Ammon's horn (tissue), 1 donor: ENCODE measurements at regions not wholly inside any gene's neighbourhood (a gene's known extent, or its start where the extent isn't known, plus 50 kb on each side); places are given as distances from the start of the nearest gene placed in this dataset.

ENCODE experiments used
- DNase-seq: peaks from one replicate; pipeline ENCODE4 v3.0.0-alpha.2; 2016; ENCODE audit warnings: low spot score

DNA sequence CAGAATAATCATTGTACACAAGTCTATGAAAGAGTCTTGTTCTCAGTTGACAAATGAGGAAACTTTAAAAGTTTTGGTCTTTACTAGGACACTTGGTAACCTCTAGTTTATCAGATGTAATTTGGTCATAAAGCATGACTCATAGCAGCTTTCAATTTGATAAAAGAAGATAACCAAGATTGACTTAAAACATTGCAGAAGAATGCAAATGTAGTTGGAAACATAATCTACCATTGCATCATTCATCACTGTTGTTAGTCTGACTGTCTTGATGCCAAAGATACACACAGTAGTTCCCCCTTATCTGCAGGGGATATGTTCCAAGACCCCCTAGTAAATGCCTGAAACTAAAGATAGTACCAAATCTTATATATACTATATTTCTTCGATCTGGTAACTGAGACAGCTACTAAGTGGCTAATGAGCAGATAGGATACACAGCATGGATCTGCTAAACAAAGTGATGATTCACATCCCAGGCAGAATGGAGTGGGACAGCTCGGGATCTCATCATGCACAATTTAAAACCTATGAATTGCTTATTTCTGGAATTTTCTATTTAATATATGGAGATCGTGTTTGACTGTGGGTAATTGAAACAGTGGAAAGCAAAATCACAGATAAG, 131.4 kb upstream of the CCDC68 start:
- DNase-seq = peak; percentile 45

DNA sequence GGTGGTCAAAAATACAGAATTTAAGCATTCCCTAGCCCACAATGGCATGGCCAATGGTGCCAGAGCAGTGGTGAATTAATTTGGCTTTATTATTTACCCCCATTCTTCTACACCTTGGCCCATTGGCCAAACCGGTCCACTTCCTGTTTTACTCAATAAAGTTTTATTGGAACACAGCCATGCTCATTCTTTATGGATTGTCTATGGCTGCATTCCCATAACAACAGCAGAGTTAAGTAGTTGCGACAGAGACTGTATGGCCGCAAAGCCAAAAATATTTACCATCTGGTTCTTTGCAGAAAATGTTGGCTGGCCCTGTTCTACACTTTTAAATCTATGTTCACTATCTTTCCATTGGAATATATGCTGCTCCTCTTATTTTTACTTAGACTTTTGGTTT, 130.3 kb upstream of the CCDC68 start:
- DNase-seq = no peak

DNA sequence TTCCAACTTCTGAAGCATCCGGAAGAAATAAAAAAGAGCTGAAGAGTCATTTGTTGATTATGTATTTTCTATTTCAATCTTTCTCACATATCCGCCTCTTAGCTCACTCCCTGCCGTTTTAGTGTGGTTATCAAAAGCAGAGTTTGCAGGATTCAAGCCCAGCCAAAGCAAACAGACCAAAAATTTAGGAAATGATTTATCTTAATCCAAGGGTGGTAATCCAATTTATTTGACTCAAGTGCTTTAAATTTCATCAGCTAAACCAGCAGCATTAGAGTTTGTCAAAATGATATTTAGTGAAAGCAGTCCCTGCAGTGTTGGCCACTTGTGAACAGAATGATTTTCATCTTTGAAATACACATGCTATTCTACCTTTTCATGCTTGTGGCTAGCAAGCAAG, 129.3 kb upstream of the CCDC68 start:
- DNase-seq = no peak

DNA sequence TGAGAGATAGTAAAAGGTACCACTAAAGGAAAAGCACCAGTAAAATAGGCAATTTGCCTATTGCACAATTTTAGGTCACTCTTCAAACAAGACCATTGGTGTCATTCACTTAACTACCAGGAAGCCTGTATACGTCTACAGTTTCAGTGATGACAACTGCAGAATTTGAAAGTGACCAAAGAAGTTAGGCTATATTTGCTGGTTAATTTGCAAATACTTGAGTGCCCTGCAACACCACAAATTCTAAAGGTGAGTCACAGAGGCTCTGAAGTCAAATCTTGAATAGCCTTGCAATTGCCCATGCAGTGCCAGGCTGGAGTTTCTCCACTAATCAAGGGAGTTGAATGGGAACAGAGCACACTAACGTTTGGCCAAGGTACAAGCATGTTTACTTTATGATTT, 128.7 kb upstream of the CCDC68 start:
- DNase-seq = no peak

DNA sequence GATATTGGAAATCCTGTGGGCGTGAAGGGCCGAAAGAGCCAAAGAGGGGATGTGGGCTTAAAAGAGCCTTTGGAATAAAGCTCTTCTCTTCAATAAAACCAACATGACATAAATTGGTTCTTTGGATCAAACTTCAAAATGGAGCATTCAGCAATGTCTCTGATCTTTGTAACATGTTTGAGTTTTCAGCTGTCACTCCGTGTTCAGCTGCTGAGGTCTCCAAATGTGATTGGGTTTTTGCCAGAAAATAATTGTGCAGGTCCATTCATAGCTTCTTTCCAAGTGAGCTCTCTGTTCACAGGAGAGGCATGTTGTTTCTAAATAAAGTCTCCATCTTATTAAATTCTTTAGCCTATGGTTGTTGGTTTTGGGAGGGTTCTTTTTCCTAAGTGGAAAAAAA, 127.6 kb upstream of the CCDC68 start:
- DNase-seq = no peak

DNA sequence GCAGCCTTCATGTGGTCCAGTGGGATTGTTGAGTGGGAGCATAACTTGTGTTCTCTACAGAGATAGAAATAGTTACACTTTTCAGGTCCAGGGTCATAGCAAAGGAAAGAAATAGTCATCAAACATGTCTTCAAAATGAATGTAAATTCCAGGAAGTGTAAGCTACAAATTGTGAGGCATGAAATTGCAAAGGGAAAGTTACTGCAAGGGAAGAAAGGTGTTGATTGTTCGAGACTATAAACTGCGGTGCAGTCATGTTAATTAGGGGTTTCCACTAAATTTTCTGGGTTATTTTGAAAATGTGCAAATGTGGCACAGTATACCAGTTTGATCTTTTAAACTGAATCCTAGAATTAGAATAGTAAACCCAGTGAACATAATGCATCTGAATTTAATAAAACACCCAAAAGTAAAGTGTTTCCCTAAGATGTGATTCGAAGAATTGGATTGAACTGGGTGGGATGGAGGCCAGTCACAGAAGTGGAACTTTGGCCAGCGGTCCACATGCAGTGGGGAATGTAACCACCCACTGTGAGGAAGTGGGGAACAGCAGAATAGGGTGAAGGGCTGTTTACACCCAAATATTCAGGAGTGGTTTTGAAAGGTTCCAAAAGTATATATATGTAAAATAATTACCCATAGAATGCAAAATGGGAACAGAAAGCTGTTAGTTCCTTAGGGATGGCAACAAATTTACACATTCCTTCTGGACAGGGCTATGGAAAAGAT, 126.5 kb upstream of the CCDC68 start:
- no peak for DNase-seq

DNA sequence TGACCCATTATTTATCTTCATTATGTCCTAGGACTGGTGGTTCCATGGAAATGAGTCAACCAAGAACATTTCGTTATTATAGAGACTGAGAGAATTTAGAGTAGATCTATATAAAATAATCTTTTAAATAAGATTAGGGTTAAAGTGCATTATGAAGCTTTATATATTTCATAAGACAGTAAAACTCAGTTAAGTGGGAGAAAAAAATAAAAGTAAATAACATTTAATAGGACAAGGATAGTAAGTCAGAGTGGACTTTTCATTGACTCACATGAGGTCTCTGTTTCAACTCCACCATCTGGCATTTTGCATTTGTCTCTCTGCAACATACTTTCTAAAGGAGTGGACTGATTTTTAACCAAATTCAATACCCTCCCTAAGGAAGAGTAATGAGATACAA, 125.3 kb upstream of the CCDC68 start:
- no peak for DNase-seq

DNA sequence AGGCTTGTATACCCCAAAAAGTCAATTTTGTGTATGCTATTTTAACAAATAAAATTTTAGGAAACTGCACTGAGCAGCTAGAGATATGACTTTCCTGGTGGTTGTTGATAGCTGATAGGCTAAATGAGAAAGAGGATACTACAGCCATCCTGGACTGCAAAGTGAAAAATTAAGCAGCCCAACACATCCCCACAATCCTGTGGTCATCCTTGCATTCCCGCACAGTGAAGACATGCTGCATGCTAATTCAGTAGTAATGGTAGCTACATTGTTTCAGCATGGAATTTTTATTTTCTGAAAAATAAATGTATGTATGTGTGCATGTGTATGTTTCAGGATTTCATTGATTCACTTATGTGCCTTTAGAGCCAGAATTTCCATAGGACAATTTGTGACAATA, 124.2 kb upstream of the CCDC68 start:
- DNase-seq = no peak

DNA sequence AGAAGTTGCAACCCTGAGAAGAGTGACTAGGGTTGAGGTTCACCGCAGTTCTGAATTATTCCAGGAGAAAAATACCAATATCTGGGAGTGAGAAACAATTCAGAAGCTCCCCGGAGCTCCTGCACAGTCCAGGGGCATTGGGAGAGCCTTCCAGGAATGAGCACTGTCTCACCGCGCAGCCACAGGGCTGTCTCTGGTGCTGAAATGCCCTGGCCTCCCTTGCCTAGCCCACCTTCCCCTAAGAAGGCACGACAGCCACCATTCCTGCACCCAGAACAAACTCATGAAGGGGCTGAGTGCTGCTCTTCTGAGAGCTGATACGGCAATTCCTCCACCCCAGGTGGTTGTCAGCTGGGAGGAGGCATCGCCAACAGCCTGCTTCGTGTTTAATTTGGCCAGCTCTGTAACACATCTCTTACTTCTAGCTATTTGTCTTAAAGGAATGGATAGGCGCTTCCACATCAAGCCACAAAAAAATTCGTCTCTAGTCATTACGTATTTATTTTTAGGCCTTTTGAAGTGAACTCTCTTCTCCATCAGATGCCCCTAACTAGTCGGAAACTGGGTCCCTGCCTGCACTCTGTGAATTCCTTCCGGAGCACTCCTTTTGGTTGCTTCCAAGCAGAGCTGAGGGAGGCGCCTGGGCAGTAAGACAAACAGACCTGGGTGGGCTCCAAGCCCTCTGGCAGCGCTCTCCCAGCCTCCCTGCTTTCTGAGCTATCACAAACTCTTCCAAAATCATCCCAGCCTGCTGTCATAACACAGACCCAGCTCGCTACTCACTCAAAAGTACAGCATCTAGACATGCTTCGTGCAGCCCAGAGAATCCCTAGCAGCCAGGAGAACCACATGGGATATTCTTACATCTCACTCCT, 120.5 kb upstream of the CCDC68 start:
- DNase-seq = no peak

DNA sequence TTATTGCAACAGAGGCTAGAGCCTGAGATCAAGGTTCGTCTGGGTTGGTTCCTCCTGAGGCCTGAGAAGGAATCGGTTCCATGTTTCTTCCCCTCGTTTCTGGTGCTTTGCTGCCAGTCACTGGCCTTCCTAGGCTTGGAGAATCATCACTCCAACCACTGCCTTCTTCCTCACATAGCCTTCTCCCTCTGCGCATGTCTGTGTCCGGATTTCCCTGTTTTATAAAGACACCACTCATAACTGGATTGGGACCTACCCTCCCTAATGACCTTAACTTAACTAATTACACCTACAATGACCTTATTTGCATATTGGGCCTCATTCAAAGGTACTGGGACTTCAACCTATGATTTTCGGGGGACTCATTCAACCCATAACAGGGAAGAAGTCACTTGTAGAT, 119.8 kb upstream of the CCDC68 start:
- no peak for DNase-seq

DNA sequence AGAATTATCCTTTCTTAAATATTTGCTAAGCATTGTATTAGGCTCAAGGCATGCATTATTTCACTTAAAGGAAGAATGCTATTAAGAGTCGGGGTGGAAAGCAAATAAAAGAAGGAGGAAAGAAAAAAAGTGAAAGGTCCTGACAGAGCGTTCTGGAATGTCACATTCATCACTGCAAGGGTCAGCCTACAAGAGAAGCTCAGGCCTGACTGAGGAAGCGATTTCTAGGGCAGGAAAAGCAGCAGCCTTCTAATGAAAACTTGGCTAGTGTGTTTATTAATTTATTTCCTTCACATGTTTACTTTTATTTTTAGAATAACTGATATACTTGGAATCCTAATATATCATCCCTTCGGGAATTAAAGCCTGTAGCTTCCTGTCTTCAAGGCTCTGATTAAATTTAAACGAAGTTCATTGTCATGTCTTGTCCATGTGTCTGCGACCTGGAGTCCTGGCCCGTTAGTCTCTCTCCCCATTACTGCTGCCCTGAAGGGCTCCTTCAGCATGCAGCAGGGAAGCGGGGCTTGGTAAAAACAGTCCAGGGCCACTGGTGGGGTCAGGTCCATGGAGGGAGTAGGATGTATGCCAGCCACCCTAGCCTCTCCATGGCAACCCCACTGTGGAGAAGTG, 119.2 kb upstream of the CCDC68 start:
- DNase-seq = no peak

DNA sequence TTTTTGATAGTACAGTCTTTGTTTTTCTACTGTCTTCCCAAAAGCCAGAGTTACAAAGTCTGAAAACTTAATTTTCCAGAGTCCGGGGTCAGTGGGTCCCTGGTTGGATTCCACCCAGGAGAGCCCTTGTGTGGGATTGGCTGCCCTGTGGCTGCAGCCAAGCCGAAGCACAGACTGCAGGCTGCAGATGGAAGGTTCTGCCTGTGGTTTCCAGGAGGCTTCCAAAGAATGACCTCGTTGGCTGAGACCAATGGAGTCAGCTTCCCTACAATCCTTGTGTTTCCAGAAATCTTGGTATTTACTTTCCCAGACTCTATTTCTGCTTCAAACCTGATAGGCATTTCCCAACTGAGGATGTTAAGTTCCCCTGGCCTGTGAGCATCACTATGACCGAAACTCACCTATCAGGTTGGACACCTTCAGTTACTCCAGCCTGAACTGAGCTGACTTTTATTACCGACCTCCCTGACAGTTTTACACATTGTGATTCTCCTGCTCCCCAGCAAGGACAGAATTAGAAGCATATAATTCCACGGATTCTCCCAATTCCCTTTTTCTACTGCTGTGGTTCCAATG, 117.5 kb upstream of the CCDC68 start:
- DNase-seq = no peak

DNA sequence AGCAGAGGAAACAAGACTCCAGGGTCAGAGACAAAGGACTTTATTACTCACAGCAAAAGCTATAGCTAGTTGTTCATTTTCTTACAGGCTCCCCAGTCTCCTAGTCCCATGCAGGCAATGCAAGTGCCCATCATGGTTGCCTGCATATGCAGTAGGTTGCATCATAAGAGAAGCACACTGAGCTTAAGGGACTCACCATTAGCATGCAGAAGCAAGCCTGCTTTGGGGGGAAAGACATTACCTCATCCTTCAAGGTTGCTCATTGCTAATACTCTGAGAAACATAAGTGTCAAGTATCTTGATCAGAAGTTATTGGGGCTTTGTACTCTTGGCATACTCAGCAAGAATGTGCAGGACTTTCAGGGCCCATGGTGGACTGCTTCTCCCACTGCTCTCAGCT, 114.6 kb upstream of the CCDC68 start:
- no peak for DNase-seq

DNA sequence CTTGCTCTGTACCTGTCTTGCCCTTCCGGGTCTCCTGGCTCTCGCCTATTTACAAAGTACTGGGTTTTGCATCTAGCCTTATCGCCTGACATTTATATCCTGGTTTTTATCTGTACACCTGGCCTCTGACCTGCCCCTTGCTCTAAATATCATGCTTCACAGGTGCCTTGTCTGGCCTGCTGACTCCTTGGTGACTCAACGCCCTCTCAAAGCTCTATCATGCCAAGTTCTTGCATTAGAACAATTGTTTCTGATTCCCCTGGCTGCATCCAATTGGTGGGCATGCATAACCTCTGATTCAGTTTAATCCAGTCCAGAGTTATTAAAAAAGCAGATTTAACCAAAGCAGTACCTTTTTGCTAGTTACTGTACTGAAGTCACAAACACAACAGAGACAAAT, 113.9 kb upstream of the CCDC68 start:
- no peak for DNase-seq

DNA sequence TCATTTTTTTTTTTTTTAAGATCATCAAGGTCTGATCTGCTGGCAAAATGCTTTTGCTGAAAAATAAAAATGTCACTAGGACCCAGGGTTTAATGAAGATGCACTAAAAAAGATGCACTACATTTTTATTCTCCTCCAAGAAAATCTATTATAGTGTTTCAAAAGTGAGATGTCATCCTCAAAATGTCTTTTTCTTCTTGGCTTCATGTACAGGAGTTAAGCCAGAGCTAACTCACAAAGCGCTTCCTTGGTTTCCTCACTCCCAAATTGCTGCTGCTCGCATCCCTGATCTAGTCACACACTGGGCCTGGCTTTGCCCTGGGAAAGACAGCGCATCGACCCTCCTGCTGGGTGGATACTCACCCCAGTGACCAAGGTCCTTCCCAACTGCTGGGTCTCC, 113.4 kb upstream of the CCDC68 start:
- DNase-seq = no peak

DNA sequence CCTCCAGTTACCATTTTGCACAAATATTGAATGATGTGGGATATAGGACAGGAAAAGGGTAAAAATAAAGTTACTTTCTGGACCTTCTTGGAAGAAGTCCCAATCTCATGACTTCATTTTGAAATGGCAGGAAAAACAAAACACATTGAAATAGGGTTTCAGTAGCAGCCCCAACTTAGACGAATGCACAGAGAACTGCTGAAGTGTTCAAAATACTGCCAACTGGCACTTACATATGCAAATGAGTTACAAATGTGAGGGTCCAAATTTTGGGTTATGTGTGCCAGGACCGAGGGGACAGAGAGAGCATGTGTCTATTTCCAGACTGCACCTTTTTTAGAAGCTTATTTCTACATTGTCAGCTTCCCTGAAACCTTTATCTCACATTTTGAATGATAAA, 112.9 kb upstream of the CCDC68 start:
- no peak for DNase-seq

DNA sequence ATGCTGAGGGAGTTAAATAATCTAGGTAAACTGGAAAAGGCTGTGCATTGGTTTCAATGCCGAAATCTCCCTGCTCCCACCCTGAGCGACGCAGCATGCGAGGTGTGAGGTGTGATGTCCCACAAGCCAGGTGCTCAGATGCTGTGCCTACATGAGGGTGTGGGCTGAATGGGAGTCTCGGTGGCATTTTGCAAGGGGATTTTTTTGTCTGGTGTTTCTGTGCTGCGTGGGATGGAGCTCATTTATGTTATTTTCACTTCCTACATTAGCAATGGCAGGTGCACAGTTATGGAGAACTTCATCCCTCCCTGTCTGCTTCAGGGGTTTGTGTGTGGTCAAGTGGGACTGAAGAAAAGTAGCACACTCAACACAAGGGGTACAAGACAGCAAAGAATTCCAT, 110.2 kb upstream of the CCDC68 start:
- no peak for DNase-seq

DNA sequence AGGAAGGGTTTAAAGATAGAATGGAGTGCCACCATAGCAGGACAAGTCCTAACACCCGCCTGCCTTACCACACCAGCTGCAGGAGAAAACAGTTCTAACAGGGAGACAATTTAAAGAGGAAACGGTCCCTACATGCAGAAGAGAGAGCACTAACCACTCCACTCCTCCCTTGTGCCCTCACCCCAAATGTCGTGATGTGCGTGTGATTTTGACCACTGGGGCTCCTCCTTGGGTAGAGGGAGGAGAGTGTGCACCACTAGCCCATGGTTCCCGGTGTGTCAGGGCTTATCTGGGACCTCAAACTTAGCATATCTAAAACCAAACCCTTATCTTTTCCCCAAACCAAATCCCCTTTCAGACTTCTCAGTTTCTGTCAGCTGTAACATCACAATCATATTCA, 105.5 kb upstream of the CCDC68 start:
- DNase-seq = no peak

DNA sequence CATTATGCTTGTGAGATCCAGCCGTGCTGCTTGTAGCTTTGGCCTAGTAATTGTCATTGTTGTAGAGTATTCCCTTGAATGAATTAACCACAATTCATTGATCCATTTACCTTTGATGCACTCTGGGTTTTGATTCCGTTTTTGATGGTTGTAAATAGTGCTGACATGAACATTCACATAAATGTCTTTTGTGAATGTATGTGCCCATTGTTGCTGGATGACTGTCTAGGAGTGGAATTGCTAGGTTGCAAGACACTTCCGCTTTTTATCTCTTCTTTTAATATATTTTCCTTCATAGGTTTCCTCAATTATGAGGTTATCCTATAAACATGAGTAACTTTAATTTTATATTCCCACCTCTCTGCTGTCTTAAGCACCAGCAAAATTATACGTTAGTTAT, 104.8 kb upstream of the CCDC68 start:
- no peak for DNase-seq

DNA sequence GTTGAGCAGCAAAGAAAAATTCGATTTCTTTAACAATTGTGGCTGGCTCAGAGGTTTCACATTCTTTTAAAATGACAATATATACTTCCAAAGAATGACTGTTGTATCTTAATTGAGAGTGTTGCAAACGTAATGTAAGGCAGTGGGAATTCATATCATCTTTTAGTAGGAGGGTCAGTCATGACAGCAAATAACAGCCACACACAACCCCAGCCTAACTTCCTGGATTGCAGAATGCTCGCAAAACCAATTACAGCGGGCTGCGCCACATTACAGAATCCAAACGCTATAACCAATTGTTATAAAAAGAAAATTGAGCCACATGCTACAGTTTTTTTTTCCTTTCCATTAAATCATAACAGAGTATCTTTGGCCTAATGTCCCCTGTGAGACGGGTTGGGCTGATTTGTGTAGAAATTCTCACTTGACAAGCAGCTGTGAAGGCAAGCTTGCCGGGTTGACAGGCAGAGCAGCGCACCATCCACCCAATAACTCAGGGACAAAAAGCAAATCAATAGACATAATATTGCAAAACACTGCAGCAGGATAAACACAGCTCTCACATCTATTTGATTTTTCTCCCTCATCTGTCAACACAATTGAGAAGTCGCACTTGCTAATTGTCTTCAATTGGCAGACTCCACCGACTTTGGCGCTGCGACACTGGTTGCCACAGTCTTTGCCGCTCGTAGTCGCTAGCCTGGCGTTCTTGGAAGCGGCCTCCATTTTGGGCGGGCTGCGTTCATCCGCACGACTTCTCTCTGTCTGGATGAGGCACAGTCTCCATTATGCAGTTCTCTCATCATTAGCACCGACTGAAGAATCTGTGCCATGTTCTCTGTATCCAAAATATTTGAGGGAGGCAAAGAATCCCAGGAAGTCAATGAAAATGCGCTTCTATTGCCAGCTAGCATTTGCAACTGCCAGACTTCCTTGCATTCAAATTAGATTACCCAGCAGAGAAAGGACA, 95.0 kb upstream of the CCDC68 start:
- peak; percentile 83 for DNase-seq

DNA sequence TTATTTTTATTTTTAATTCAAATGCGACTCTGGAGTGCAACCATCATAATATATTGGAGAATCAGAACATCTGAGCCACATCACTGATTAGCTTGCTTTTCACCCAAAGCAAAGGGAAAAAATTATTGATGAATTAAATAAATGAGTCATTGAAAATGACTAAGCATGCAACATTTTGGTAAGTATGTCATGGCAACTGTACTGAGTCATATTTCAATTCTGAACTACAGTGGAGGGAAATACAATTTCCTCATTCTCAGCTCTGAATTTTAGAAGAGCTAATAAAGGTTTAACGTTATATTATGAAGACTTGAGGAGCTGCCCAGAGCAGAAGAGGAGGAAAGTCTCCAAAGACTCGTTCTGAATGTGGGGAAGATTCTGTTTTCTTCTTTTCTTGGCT, 89.6 kb upstream of the CCDC68 start:
- no peak for DNase-seq
